HEK293T (cell line): ENCODE measurements at regions not wholly inside any gene's neighbourhood (a gene's known extent, or its start where the extent isn't known, plus 50 kb on each side); places are given as distances from the start of the nearest gene placed in this dataset.

Source experiments
- CTBP1 ChIP-seq: fragments of 450-650 bp; IDR thresholded peaks from 2 replicates; pipeline ENCODE4 v1.6.1; 2016; ENCODE audit warnings: borderline replicate concordance
- FOXK2 ChIP-seq: fragments of 450-650 bp; IDR thresholded peaks from 2 replicates; pipeline ENCODE4 v1.6.1; 2016; ENCODE audit warnings: mild to moderate bottlenecking
- LEF1 ChIP-seq: fragments of 450-650 bp; IDR thresholded peaks from 2 replicates; pipeline ENCODE4 v1.6.1; 2017; ENCODE audit warnings: mild to moderate bottlenecking, borderline replicate concordance
- PKNOX1 ChIP-seq: fragments of 450-650 bp; IDR thresholded peaks from 2 replicates; pipeline ENCODE4 v1.6.1; 2016
- SP1 ChIP-seq: fragments of 450-650 bp; IDR thresholded peaks from 2 replicates; pipeline ENCODE4 v1.6.1; 2017
- SUZ12 ChIP-seq: fragments of 450-650 bp; IDR thresholded peaks from 2 replicates; pipeline ENCODE4 v1.6.1; 2016; ENCODE audit warnings: mild to moderate bottlenecking
- TARDBP ChIP-seq: fragments of 450-650 bp; IDR thresholded peaks from 2 replicates; pipeline ENCODE4 v1.6.1; 2016

- TF ChIP-seq SP1 (no peak), TARDBP (no peak), PKNOX1 (no peak), LEF1 (no peak), CTBP1 (no peak), FOXK2 (no peak), SUZ12 (no peak)
These were observed 89.3 kb upstream of the SIM2 start for GRCh38 chr21:36609654-36610053.
